Calu3 (cell line): ENCODE measurements at regions not wholly inside any gene's neighbourhood (a gene's known extent, or its start where the extent isn't known, plus 50 kb on each side); places are given as distances from the start of the nearest gene placed in this dataset.

Experiments
- BruUV-seq: library from RNA; stranded (reverse); fragments of 400-500 nt; replicated peaks from 2 replicates; lab custom pipeline; 2021; lab: Mats Ljungman, UMichigan
- CTCF ChIA-PET: fragments of 300-600 bp; sonication (Branson Sonifier 250); formaldehyde crosslinking; loops from one replicate; lab custom pipeline; 2022; ENCODE audit warnings: antibody characterized with exemption; lab: Charles Lee
- DNase-seq: peaks from one replicate; pipeline ENCODE4 v3.0.0; 2022
- H3K27ac Mint-ChIP-seq: one replicate; pipeline ENCODE4 v1.8.0; 2022; ENCODE audit warnings: mixed read lengths; ENCODE audit not compliant: unreplicated experiment
- H3K27me3 Mint-ChIP-seq: one replicate; pipeline ENCODE4 v1.8.0; 2022; ENCODE audit warnings: mixed read lengths; ENCODE audit not compliant: unreplicated experiment
- H3K36me3 Mint-ChIP-seq: one replicate; pipeline ENCODE4 v1.8.0; 2022; ENCODE audit warnings: mild to moderate bottlenecking, moderate library complexity, mixed read lengths; ENCODE audit not compliant: insufficient read depth, unreplicated experiment
- H3K4me1 Mint-ChIP-seq: one replicate; pipeline ENCODE4 v1.8.0; 2022; ENCODE audit warnings: mild to moderate bottlenecking, low read depth, mixed read lengths; ENCODE audit not compliant: unreplicated experiment
- H3K4me3 Mint-ChIP-seq: one replicate; pipeline ENCODE4 v1.8.0; 2022; ENCODE audit warnings: mild to moderate bottlenecking, low read depth, moderate library complexity, mixed read lengths; ENCODE audit not compliant: unreplicated experiment
- H3K9me3 Mint-ChIP-seq: one replicate; pipeline ENCODE4 v1.8.0; 2022; ENCODE audit warnings: low read depth, mixed read lengths; ENCODE audit not compliant: unreplicated experiment
- intact Hi-C: fragments of 100-400 bp; cut with micrococcal nuclease; formaldehyde crosslinking; loops from one replicate; pipeline ENCODE4 v1.10.0; 2022; ENCODE audit not compliant: unreplicated experiment
- TF ChIP-seq, protein P1 (sequence below): fragments of 200-600 bp; IDR thresholded peaks from one replicate; pipeline ENCODE4 v1.8.0; 2022; ENCODE audit warnings: antibody characterized with exemption; ENCODE audit not compliant: unreplicated experiment

DNA sequence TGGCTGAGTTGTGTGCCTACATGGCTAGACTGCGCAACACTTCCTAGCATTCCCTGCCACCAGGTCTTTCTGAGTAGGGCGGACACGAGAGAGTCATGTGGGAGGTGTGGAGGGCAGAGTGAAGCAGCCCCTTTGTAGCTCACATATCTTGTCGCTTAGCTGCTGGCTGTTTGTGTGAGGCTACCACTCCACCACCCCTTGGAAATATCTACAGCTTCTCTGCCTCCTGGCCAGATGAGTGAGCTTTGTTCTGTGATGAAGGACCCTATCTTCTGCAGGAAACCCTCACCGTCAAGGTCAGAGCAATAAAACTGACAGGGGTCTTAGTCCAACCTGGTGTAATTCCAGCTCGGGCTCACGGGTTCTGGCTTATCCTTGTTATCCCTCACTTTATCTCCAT lies 232.1 kb upstream of the ASIC2 start:
- CTCF ChIA-PET = no interaction called here
- no peak for DNase-seq
- intact Hi-C loops = no loop called here
- TF ChIP-seq, protein P1, sequence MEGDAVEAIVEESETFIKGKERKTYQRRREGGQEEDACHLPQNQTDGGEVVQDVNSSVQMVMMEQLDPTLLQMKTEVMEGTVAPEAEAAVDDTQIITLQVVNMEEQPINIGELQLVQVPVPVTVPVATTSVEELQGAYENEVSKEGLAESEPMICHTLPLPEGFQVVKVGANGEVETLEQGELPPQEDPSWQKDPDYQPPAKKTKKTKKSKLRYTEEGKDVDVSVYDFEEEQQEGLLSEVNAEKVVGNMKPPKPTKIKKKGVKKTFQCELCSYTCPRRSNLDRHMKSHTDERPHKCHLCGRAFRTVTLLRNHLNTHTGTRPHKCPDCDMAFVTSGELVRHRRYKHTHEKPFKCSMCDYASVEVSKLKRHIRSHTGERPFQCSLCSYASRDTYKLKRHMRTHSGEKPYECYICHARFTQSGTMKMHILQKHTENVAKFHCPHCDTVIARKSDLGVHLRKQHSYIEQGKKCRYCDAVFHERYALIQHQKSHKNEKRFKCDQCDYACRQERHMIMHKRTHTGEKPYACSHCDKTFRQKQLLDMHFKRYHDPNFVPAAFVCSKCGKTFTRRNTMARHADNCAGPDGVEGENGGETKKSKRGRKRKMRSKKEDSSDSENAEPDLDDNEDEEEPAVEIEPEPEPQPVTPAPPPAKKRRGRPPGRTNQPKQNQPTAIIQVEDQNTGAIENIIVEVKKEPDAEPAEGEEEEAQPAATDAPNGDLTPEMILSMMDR = no peak
- no TSS peak for BruUV-seq
- H3K27ac Mint-ChIP-seq = no peak overlapping the region
- H3K4me3 Mint-ChIP-seq = no peak overlapping the region
- H3K27me3 Mint-ChIP-seq = peaks cover 78% of the 10 kb centered on the region
- H3K36me3 Mint-ChIP-seq = no peaks in the 10 kb centered on the region
- H3K9me3 Mint-ChIP-seq = no peaks in the 10 kb centered on the region
- no peaks in the 10 kb centered on the region for H3K4me1 Mint-ChIP-seq

DNA sequence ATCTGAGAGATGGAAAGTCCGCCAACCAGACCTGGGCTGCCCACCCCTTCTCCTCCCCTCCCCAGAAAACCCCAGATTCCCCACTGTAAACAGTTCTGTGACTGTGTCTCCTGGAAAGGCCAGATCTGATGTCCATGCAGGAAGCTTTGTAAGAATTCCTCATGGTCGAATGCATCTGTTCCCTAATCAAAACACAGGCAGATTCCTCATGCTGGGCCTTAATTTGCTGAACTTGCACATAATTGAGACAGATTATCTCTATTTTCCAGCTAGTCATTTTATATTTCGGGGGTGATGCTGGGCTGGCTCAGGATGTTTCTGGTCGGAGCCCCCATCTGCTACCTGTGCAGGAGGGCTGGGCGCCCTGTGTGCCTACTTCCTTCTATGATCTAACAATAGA lies 233.6 kb upstream of the ASIC2 start:
- CTCF ChIA-PET = interaction anchor here (0.7 kb wide), 1 partner anchor 10 kb away, joined by 6 read pairs; no protein-coding TSS in a partner anchor
- no peaks in the 10 kb centered on the region for H3K9me3 Mint-ChIP-seq

DNA sequence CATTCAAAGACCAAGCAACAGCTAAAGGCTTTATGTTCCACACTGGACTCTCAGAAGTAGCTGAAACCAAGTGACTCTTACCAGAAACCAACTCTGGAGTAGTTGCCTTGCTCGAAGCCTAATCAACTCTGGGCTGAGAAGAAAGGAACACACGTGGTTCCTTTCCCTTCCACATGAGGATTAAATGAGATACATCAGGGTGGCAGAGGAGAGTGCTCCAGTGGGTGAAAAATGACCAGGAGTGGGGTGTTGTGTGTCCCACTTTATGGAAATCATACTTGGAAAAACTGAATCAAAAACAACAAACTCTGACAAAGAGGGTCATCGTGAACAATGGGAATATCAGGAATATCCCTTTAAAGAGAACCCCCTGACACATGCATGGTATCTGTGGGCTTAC lies 234.2 kb upstream of the ASIC2 start:
- BruUV-seq = no TSS peak
- H3K27ac Mint-ChIP-seq = no peak overlapping the region
- intact Hi-C loops = no loop called here
- peaks cover 68% of the 10 kb centered on the region for H3K27me3 Mint-ChIP-seq
- H3K4me1 Mint-ChIP-seq = no peaks in the 10 kb centered on the region
- H3K4me3 Mint-ChIP-seq = no peak overlapping the region
- CTCF ChIA-PET = interaction anchor here (0.7 kb wide), 1 partner anchor 10 kb away, joined by 6 read pairs; no protein-coding TSS in a partner anchor
- no peaks in the 10 kb centered on the region for H3K36me3 Mint-ChIP-seq
- no peak for DNase-seq
- no peaks in the 10 kb centered on the region for H3K9me3 Mint-ChIP-seq
- TF ChIP-seq, protein P1 = no peak

More for the DNA sequence above, 233.6 kb upstream of the ASIC2 start:
- H3K27ac Mint-ChIP-seq = no peak overlapping the region
- BruUV-seq = no TSS peak
- H3K4me1 Mint-ChIP-seq = no peaks in the 10 kb centered on the region
- no peaks in the 10 kb centered on the region for H3K36me3 Mint-ChIP-seq
- TF ChIP-seq, protein P1 = no peak
- H3K4me3 Mint-ChIP-seq = no peak overlapping the region
- intact Hi-C loops = no loop called here
- DNase-seq = no peak
- peaks cover 70% of the 10 kb centered on the region for H3K27me3 Mint-ChIP-seq

DNA sequence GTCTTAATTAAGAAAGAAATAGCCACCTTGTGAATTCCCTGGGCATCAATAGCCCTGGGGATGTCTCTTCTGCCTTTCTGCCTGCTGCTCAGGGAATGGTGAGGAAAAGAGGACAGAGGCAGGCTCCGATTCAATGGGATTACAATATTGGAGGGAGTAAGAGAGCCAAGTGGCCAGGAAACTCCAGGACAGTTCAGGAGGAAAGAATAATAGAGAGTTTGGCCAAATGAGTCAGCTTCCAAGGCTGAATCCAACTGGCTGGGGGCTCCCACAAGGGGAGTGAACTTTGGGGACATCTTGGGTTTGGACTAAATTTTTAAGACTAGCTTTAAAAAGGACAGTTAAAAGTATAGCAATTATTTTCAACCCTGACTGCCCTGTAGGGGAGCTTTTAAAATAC lies 235.8 kb upstream of the ASIC2 start:
- TF ChIP-seq, protein P1 = no peak
- H3K27ac Mint-ChIP-seq = no peak overlapping the region
- no peaks in the 10 kb centered on the region for H3K4me1 Mint-ChIP-seq
- no TSS peak for BruUV-seq
- peaks cover 58% of the 10 kb centered on the region for H3K27me3 Mint-ChIP-seq
- DNase-seq = no peak
- no peaks in the 10 kb centered on the region for H3K36me3 Mint-ChIP-seq
- CTCF ChIA-PET = no interaction called here
- H3K9me3 Mint-ChIP-seq = no peaks in the 10 kb centered on the region
- H3K4me3 Mint-ChIP-seq = no peak overlapping the region
- intact Hi-C loops = no loop called here
